Gastrocnemius medialis (tissue), 4 donors: ENCODE measurements at regions not wholly inside any gene's neighbourhood (a gene's known extent, or its start where the extent isn't known, plus 50 kb on each side); places are given as distances from the start of the nearest gene placed in this dataset.
"Not testable (repeated sequence)": the region's sequence is repeated elsewhere in the genome, so short reads cannot be mapped to it uniquely, and the experiment has no call there.

ENCODE experiments used
- ATAC-seq, 2 donors: fragments of 150-250 bp; one replicate each; pipeline ENCODE4 v1.9.1; 2016
- DNase-seq, 2 donors: peaks; one replicate each; pipeline ENCODE4 v3.0.0-alpha.2; 2019
- H3K27ac ChIP-seq, 4 donors: fragments of 200-600 bp; sonication (generic); 1 replicate in 1 of 4; 2 replicates in 3 of 4; pipeline ENCODE4 v1.5.1; 2016 to 2018; ENCODE audit warnings: mild to moderate bottlenecking in 2 of 4, moderate library complexity in 1 of 4
- H3K27me3 ChIP-seq, 3 donors: fragments of 200-600 bp; sonication (generic) in 2 of 3; 1 replicate in 1 of 3; 2 replicates in 2 of 3; pipeline versions ENCODE4 v1.5.1 to v1.6.0; 2016 to 2019; ENCODE audit warnings: mild to moderate bottlenecking in 1 of 3, moderate library complexity in 1 of 3
- H3K36me3 ChIP-seq, 2 donors: fragments of 200-600 bp; sonication (generic) in 1 of 2; one replicate each; pipeline ENCODE4 v1.5.1; 2017 to 2018
- H3K4me1 ChIP-seq, 2 donors: fragments of 200-600 bp; sonication (generic) in 1 of 2; one replicate each; pipeline ENCODE4 v1.5.1; 2016 to 2017; ENCODE audit warnings: mild to moderate bottlenecking in 2 of 2
- H3K4me3 ChIP-seq, 4 donors: fragments of 200-600 bp; sonication (generic) in 3 of 4; 1 replicate in 1 of 4; 2 replicates in 3 of 4; pipeline ENCODE4 v1.5.1; 2016 to 2019; ENCODE audit warnings: mild to moderate bottlenecking in 2 of 4
- H3K9me3 ChIP-seq, 3 donors: fragments of 200-600 bp; sonication (generic) in 2 of 3; 1 replicate in 1 of 3; 2 replicates in 2 of 3; pipeline ENCODE4 v1.5.1; 2016 to 2019
- POLR2A ChIP-seq, 2 donors: fragments of 450-650 bp; IDR thresholded peaks; one replicate each; pipeline ENCODE4 v1.6.1; 2017; ENCODE audit warnings: antibody characterized with exemption in 2 of 2, mild to moderate bottlenecking in 2 of 2, moderate library complexity in 2 of 2
- in situ Hi-C, 4 donors: fragments of 200-750 bp; cut with MboI; loops; one replicate each; pipeline versions ENCODE4 v1.15.0 to v1.8.0; 2017; ENCODE audit warnings: low sequenced_read_pairs in 4 of 4
- intact Hi-C: fragments of 100-400 bp; cut with DNase I; formaldehyde crosslinking; loops from one replicate; pipeline ENCODE4 v1.15.1; 2023; ENCODE audit warnings: low total_unique reads
- TF ChIP-seq, protein P1 (sequence below), 5 experiments: fragments of 450-650 bp in 3 of 5; fragments of 200-600 bp in 2 of 5; sonication (generic) in 2 of 5; IDR thresholded peaks in 4 of 5; conservative IDR thresholded peaks in 1 of 5; 1 replicate in 4 of 5; 2 replicates in 1 of 5; pipeline ENCODE4 v1.5.1; 2016 to 2019; ENCODE audit warnings: antibody characterized with exemption in 5 of 5, mild to moderate bottlenecking in 3 of 5, moderate library complexity in 3 of 5

DNA sequence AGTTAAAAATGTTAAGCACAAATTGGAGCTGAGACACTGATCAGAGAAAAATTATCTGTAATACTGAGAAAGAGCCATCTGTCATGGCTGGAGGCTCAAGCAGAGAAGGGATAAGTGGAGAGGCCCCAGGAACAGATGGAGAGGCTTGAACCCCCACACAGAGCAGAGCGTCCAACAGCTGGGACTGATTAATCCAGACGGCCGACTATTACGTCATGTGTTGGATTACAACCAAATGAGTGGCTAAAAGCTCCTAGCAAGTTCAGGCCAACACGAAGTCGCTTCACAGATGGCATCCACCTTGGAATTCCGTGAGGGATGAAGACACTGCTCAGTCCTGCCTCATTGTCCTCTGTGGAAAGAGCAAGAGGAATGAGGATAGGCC lies 57.7 kb upstream of the ATXN3L start:
- H3K27ac ChIP-seq, result no peak overlapping the region
- ATAC-seq (no peak), DNase-seq (no peak)
- H3K4me1 ChIP-seq, result no peaks in the 10 kb centered on the region
- H3K36me3 ChIP-seq, result no peaks in the 10 kb centered on the region
- TF ChIP-seq POLR2A (IDR thresholded peaks at IDR 0.05), result no peak
- TF ChIP-seq, protein P1, sequence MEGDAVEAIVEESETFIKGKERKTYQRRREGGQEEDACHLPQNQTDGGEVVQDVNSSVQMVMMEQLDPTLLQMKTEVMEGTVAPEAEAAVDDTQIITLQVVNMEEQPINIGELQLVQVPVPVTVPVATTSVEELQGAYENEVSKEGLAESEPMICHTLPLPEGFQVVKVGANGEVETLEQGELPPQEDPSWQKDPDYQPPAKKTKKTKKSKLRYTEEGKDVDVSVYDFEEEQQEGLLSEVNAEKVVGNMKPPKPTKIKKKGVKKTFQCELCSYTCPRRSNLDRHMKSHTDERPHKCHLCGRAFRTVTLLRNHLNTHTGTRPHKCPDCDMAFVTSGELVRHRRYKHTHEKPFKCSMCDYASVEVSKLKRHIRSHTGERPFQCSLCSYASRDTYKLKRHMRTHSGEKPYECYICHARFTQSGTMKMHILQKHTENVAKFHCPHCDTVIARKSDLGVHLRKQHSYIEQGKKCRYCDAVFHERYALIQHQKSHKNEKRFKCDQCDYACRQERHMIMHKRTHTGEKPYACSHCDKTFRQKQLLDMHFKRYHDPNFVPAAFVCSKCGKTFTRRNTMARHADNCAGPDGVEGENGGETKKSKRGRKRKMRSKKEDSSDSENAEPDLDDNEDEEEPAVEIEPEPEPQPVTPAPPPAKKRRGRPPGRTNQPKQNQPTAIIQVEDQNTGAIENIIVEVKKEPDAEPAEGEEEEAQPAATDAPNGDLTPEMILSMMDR (IDR thresholded peaks at IDR 0.05 in 4 of 5, conservative IDR thresholded peaks at IDR 0.05 in 1 of 5), result no peak
- H3K27me3 ChIP-seq, result no peaks in the 10 kb centered on the region
- no peak overlapping the region for H3K4me3 ChIP-seq
- intact Hi-C loops (no loop called here), in situ Hi-C loops (no loop called here)
- no peaks in the 10 kb centered on the region for H3K9me3 ChIP-seq

DNA sequence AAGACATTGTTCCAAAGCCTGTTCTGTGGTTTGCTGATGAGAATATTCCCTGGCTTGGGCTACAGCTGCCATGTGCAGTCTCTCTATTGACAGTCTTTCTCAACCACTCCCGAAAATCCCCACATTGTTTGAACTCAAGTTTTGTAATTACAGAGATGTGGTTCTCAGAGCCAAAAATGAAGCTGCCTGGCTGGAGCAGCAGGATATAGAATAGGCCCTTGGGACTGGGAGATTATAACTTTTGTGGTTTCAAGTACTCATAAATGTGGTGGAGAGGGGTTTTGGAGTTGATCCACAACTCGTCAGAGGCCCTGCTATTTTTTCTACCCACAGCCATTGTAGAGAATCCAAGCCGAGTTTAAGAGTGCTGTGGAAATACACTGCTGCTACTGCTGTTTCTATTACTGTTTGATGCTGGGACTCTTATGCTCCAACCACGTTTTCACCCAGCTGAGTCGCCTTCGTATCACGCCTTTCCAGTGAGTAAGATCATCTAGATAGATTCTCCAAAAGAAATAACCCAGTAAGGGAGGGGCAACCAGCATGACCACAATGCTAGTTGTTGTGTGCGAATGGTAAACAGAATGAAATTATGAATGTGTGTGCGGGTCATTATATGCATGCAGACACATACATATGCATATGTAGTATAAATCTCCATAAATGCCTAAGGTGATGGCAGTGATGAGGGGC lies 57.1 kb upstream of the ATXN3L start:
- TF ChIP-seq, protein P1 (IDR thresholded peaks at IDR 0.05 in 4 of 5, conservative IDR thresholded peaks at IDR 0.05 in 1 of 5), result no peak
- TF ChIP-seq POLR2A (IDR thresholded peaks at IDR 0.05), result no peak
- in situ Hi-C loops (no loop called here), intact Hi-C loops (no loop called here)
- peak; percentile 30 to 58 for ATAC-seq
- no peaks in the 10 kb centered on the region for H3K27me3 ChIP-seq
- no peak for DNase-seq
- H3K4me3 ChIP-seq, result no peak overlapping the region
- peak overlapping the region in 2 of 4 donors; percentile 27 to 33 for H3K27ac ChIP-seq
- no peaks in the 10 kb centered on the region for H3K9me3 ChIP-seq
- no peaks in the 10 kb centered on the region for H3K36me3 ChIP-seq
- H3K4me1 ChIP-seq, result no peaks in the 10 kb centered on the region

DNA sequence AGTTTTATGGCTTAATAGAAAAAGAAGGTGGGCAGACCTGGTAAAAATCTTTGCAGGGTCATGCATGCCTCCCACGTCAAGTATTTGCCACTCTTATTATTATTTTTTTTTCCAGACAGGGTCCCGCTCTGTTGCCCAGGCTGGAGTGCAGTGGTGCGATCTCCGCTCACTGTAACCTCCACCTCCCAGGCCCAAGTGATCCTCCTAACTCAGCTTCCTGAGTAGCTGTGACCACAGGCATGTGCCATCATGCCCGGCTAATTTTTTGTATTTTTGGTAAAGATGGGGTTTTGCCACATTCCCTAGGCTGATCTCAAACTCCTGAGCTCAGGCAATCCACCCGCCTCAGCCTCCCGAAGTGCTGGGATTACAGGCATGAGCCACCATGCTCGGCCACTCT lies 55.7 kb upstream of the ATXN3L start:
- ATAC-seq, H3K4me3 ChIP-seq, H3K9me3 ChIP-seq, H3K27me3 ChIP-seq, in situ Hi-C loops, intact Hi-C loops, H3K4me1 ChIP-seq, H3K27ac ChIP-seq, DNase-seq, H3K36me3 ChIP-seq: not testable (repeated sequence)

DNA sequence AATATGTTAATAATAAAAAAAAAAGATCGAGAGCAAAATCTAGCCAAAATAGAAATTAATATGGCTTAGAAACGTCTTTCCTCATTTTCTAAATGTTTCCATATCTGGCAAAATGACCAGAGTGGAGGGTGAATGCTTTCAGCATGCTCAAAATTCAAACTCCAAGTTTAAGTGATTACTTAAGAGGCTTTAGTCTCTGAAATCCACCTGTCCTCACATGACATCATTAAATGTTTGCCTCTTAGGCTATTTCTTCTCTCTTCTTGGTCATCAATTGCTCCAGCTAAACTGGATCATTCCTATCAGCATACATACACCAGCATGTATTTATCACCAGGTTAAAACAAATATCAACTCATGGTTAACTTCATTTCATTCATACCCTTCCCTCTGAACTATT lies 54.5 kb upstream of the ATXN3L start:
- H3K9me3 ChIP-seq, result no peaks in the 10 kb centered on the region
- ATAC-seq (no peak), DNase-seq (no peak)
- no peaks in the 10 kb centered on the region for H3K27me3 ChIP-seq
- no peak overlapping the region for H3K4me3 ChIP-seq
- no peaks in the 10 kb centered on the region for H3K36me3 ChIP-seq
- intact Hi-C loops, result no loop called here
- in situ Hi-C loops, result no loop called here
- TF ChIP-seq POLR2A (IDR thresholded peaks at IDR 0.05), result no peak
- TF ChIP-seq, protein P1 (IDR thresholded peaks at IDR 0.05 in 4 of 5, conservative IDR thresholded peaks at IDR 0.05 in 1 of 5), result no peak
- no peaks in the 10 kb centered on the region for H3K4me1 ChIP-seq
- no peak overlapping the region for H3K27ac ChIP-seq

DNA sequence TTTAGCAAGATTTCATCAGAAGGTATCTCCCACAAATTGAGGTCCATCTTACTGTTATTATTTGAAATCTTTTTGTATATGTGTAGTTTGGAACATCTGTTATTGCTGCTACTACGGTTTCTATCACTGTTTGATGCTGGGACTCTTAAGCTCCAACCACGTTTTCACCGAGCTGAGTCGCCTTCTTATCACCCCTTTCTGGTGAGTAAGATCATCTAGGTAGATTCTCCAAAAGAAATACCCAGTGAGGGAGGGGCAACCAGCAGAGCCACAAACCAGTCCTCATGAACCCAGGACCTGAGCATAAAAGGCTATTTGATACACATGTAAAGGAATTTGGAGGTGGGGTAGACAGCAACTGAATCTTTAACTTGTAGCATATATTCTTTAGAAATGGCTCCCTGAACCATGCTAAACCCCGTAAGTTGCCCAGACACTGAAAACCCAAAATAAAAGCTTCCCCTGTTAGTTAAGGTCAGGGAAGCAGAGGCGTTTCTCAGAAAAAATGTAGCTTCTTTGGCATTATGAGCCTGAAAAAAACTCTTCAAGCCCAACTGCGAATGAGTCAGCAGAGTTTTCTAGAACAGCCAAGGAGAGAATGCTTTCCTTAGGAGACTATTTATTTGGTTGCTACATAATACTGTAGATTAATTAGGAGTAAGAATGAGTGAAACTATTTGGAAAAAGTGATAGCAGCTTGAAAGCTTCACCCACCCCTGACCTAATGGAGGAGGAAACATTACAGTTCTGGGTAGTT lies 53.8 kb upstream of the ATXN3L start:
- Histone ChIP-seq H3K9me3 (no peaks in the 10 kb centered on the region), H3K4me3 (no peak overlapping the region), H3K4me1 (no peaks in the 10 kb centered on the region), H3K27me3 (no peaks in the 10 kb centered on the region), H3K27ac (no peak overlapping the region), H3K36me3 (no peaks in the 10 kb centered on the region)
- ATAC-seq (no peak), DNase-seq (no peak)
- in situ Hi-C loops, result no loop called here
- TF ChIP-seq, protein P1 (IDR thresholded peaks at IDR 0.05 in 4 of 5, conservative IDR thresholded peaks at IDR 0.05 in 1 of 5), result no peak
- TF ChIP-seq POLR2A (IDR thresholded peaks at IDR 0.05), result no peak
- intact Hi-C loops, result no loop called here
